Ovary (tissue), 3 donors: ENCODE measurements at regions not wholly inside any gene's neighbourhood (a gene's known extent, or its start where the extent isn't known, plus 50 kb on each side); places are given as distances from the start of the nearest gene placed in this dataset.

Experiments
- POLR2A ChIP-seq: fragments of 450-650 bp; IDR thresholded peaks from one replicate; pipeline ENCODE4 v1.6.1; 2017; ENCODE audit warnings: antibody characterized with exemption, mild to moderate bottlenecking, moderate library complexity
- TF ChIP-seq, protein P1 (sequence below), 3 donors: fragments of 450-650 bp in 2 of 3; fragments of 200-600 bp in 1 of 3; IDR thresholded peaks; one replicate each; pipeline versions ENCODE4 v1.5.1 to v1.8.0; 2016 to 2022; ENCODE audit warnings: antibody characterized with exemption in 3 of 3, mild to moderate bottlenecking in 1 of 3
- donor health status: DM: no; HTN: no; CAD: no.

DNA sequence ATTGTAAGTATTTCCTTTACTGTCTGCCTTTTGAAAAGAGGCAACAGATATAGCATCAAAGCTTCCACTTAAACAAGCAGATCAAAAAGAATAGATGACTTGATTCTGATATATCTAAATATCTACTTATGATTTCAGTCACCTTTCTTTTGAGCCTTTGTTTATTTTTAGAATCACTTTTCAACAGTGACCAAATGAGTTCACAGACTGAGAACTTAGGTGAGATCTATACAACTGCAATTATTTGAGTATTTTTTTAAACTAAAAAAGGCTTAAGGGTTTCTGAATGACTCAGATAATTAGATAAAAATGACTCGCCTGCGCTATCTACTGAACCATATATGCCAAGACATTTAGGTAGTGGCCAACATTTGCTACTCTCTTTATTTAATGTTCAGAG, 166.7 kb upstream of the KCNIP4 start:
- TF ChIP-seq, protein P1, sequence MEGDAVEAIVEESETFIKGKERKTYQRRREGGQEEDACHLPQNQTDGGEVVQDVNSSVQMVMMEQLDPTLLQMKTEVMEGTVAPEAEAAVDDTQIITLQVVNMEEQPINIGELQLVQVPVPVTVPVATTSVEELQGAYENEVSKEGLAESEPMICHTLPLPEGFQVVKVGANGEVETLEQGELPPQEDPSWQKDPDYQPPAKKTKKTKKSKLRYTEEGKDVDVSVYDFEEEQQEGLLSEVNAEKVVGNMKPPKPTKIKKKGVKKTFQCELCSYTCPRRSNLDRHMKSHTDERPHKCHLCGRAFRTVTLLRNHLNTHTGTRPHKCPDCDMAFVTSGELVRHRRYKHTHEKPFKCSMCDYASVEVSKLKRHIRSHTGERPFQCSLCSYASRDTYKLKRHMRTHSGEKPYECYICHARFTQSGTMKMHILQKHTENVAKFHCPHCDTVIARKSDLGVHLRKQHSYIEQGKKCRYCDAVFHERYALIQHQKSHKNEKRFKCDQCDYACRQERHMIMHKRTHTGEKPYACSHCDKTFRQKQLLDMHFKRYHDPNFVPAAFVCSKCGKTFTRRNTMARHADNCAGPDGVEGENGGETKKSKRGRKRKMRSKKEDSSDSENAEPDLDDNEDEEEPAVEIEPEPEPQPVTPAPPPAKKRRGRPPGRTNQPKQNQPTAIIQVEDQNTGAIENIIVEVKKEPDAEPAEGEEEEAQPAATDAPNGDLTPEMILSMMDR (IDR thresholded peaks at IDR 0.05): no peak
- TF ChIP-seq POLR2A: no peak
